NCI-H510A treated with DMSO at 0.1 percent for 48 hours (cell line): ENCODE measurements at regions not wholly inside any gene's neighbourhood (a gene's known extent, or its start where the extent isn't known, plus 50 kb on each side); places are given as distances from the start of the nearest gene placed in this dataset.

Experiments
- DNase-seq: peaks from one replicate; lab custom pipeline; 2025; lab: John Stamatoyannopoulos, UW

GRCh38 chr1:177571076-177571475 lies 398.8 kb downstream of the SEC16B start:
- peak; percentile 19 for DNase-seq

GRCh38 chr1:177569476-177569875 lies 398.7 kb downstream of the BRINP2 start:
- no peak for DNase-seq

GRCh38 chr1:177568622-177569021 lies 397.9 kb downstream of the BRINP2 start:
- no peak for DNase-seq

GRCh38 chr1:177567393-177567792 lies 396.6 kb downstream of the BRINP2 start:
- no peak for DNase-seq

GRCh38 chr1:177566495-177566894 lies 395.7 kb downstream of the BRINP2 start:
- no peak for DNase-seq

- DNase-seq: no peak
These were observed 390.7 kb downstream of the BRINP2 start for GRCh38 chr1:177561436-177561835.

- DNase-seq: no peak
These were observed 387.6 kb downstream of the BRINP2 start for GRCh38 chr1:177558372-177558771.

- DNase-seq: no peak
These were observed 385.4 kb downstream of the BRINP2 start for GRCh38 chr1:177556163-177556562.

GRCh38 chr1:177547200-177547599 lies 376.4 kb downstream of the BRINP2 start:
- no peak for DNase-seq

- no peak for DNase-seq
These were observed 375.6 kb downstream of the BRINP2 start for GRCh38 chr1:177546346-177546745.

GRCh38 chr1:177526201-177526600 lies 355.4 kb downstream of the BRINP2 start:
- no peak for DNase-seq

- DNase-seq: no peak
These were observed 354.4 kb downstream of the BRINP2 start for GRCh38 chr1:177525176-177525575.

GRCh38 chr1:177517546-177517945 lies 346.8 kb downstream of the BRINP2 start:
- DNase-seq: no peak

- no peak for DNase-seq
These were observed 343.4 kb downstream of the BRINP2 start for GRCh38 chr1:177514207-177514606.

- no peak for DNase-seq
These were observed 340.3 kb downstream of the BRINP2 start for GRCh38 chr1:177511036-177511435.

- no peak for DNase-seq
These were observed 335.3 kb downstream of the BRINP2 start for GRCh38 chr1:177505905-177506590.

- no peak for DNase-seq
These were observed 325.1 kb downstream of the BRINP2 start for GRCh38 chr1:177495878-177496277.

- DNase-seq: no peak
These were observed 320.0 kb downstream of the BRINP2 start for GRCh38 chr1:177490786-177491185.

GRCh38 chr1:177490036-177490639 lies 319.4 kb downstream of the BRINP2 start:
- no peak for DNase-seq

- DNase-seq: no peak
These were observed 318.0 kb downstream of the BRINP2 start for GRCh38 chr1:177488722-177489121.

GRCh38 chr1:177487481-177487880 lies 316.7 kb downstream of the BRINP2 start:
- no peak for DNase-seq

GRCh38 chr1:177480741-177481305 lies 310.1 kb downstream of the BRINP2 start:
- DNase-seq: no peak

- no peak for DNase-seq
These were observed 308.8 kb downstream of the BRINP2 start for GRCh38 chr1:177479600-177479999.

GRCh38 chr1:177476676-177477075 lies 305.9 kb downstream of the BRINP2 start:
- no peak for DNase-seq
